ENCODE measurements at regions not wholly inside any gene's neighbourhood (a gene's known extent, or its start where the extent isn't known, plus 50 kb on each side); places are given as distances from the start of the nearest gene placed in this dataset.

- no peak overlapping the region for H2BK20ac ChIP-seq (ENCODE audit: low read depth, low read length)
These were observed 282.2 kb downstream of the CDH26 start for GRCh38 chr20:60240415-60240814.

More at GRCh38 chr20:60240415-60240814, 282.2 kb downstream of the CDH26 start:
- intact Hi-C loops (cut with micrococcal nuclease) (no loop called here), dilution Hi-C loops (cut with HindIII; ENCODE audit: low sequenced_read_pairs, unreplicated experiment) (no loop called here), in situ Hi-C loops (cut with MboI; ENCODE audit: low sequenced_read_pairs) (no loop called here)
- Histone ChIP-seq H3K9ac (ENCODE audit: low read depth, low read length) (no peak overlapping the region), H3K14ac (replicated peaks; ENCODE audit: low read depth, low read length) (no peak overlapping the region), H4K20me1 (ENCODE audit: insufficient read depth, low read length) (no peaks in the 10 kb centered on the region), H2AK5ac (ENCODE audit: low read depth, low read length) (no peak overlapping the region), H2BK15ac (ENCODE audit: low read depth, low read length) (no peak overlapping the region), H3K18ac (ENCODE audit: low read depth, low read length) (no peak overlapping the region), H3K27me3 (ENCODE audit: control insufficient read depth, insufficient read depth, low read length) (no peaks in the 10 kb centered on the region), H3K9me3 (ENCODE audit: control insufficient read depth, insufficient read depth, low read length) (no peaks in the 10 kb centered on the region), H2AFZ (replicated peaks; ENCODE audit: low read length, poor library complexity) (no peak overlapping the region), H3K36me3 (ENCODE audit: control insufficient read depth, insufficient read depth, low read length) (no peaks in the 10 kb centered on the region), H4K8ac (ENCODE audit: low read depth in 2 of 2, low read length in 2 of 2) (no peak overlapping the region), H3K9me1 (ENCODE audit: insufficient read depth, low read length) (peaks cover 11% of the 10 kb centered on the region), H3K4ac (ENCODE audit: low read depth, low read length) (no peak overlapping the region), H3K23ac (ENCODE audit: low read depth, low read length) (no peak overlapping the region), H3K4me1 (ENCODE audit: control insufficient read depth, insufficient read depth, low read length) (peaks cover 6% of the 10 kb centered on the region), H4K91ac (ENCODE audit: insufficient read depth, low read depth, low read length) (no peak overlapping the region), H3K4me3 (ENCODE audit: insufficient read depth, low read depth, low read length) (no peak overlapping the region), H2BK5ac (ENCODE audit: low read depth, low read length, poor library complexity, severe bottlenecking) (no peak overlapping the region), H3K4me2 (ENCODE audit: low read depth, low read length) (no peak overlapping the region), H3K56ac (ENCODE audit: extremely low read depth, insufficient read depth, low read length) (no peak overlapping the region), H3K27ac (ENCODE audit: insufficient read depth, low read length) (no peak overlapping the region), H2AK9ac (replicated peaks; ENCODE audit: low read depth, low read length, poor library complexity) (no peak overlapping the region), H3K79me1 (ENCODE audit: low read depth in 1 of 2, low read length in 2 of 2) (no peaks in the 10 kb centered on the region), H4K5ac (ENCODE audit: low read depth, low read length) (no peak overlapping the region), H2BK120ac (ENCODE audit: low read depth, low read length) (no peak overlapping the region)
- 50% methylated on average over 1 of the region's 7 CpGs; no CpG with 5 or more reads in 1 of the 2 experiments for WGBS, 2 experiments (ENCODE audit: extremely low coverage in 2 of 2, insufficient read length in 1 of 2)
- DNase-seq: no peak
- ATAC-seq (ENCODE audit: low read depth): no peak
- CTCF ChIA-PET: no interaction called here
- BruUV-seq (replicated peaks): no TSS peak
- POLR2A ChIA-PET (ENCODE audit: unreplicated experiment): no interaction called here
- TF ChIP-seq USF2 (IDR thresholded peaks at IDR 0.05; ENCODE audit: low read depth, low read length) (no peak), MXI1 (IDR thresholded peaks at IDR 0.05; ENCODE audit: borderline replicate concordance, low read depth, low read length) (no peak), MAZ (IDR thresholded peaks at IDR 0.05; ENCODE audit: borderline replicate concordance, low read depth, low read length) (no peak), NFE2L2 (IDR thresholded peaks at IDR 0.05; ENCODE audit: low read depth, low read length) (no peak), ELK1 (IDR thresholded peaks at IDR 0.05; ENCODE audit: borderline replicate concordance, low read depth, low read length) (no peak), FOS (IDR thresholded peaks at IDR 0.05; ENCODE audit: low read depth, low read length) (no peak), POLR2A (IDR thresholded peaks at IDR 0.05; ENCODE audit: low read depth, low read length) (no peak), CHD1 (IDR thresholded peaks at IDR 0.05; ENCODE audit: low read depth, low read length) (no peak), CEBPB (IDR thresholded peaks at IDR 0.05; ENCODE audit: low read depth, low read length) (no peak), RCOR1 (IDR thresholded peaks at IDR 0.05; ENCODE audit: insufficient replicate concordance, low read length) (no peak), SMC3 (IDR thresholded peaks at IDR 0.05; ENCODE audit: low read depth, low read length) (no peak), RFX5 (IDR thresholded peaks at IDR 0.05; ENCODE audit: low read depth, low read length) (no peak)
